WTC11 (cell line): ENCODE measurements at regions not wholly inside any gene's neighbourhood (a gene's known extent, or its start where the extent isn't known, plus 50 kb on each side); places are given as distances from the start of the nearest gene placed in this dataset.

Experiments used
- ATAC-seq: fragments of 200-7000 bp; cut with Tn5 transposase; 2 replicates; pipeline ENCODE4 v1.10.0; 2021; ENCODE audit warnings: mild to moderate bottlenecking, moderate library complexity
- CTCF ChIA-PET: fragments of 300-600 bp; sonication (Branson Sonifier 250); formaldehyde crosslinking; loops from one replicate; lab custom pipeline; 2021; ENCODE audit warnings: antibody characterized with exemption; lab: Charles Lee
- POLR2A ChIA-PET: fragments of 350-600 bp; sonication (Branson Sonifier 250); formaldehyde crosslinking; loops from one replicate; lab custom pipeline; 2021; ENCODE audit warnings: antibody characterized with exemption; lab: Charles Lee
- DNase-seq: peaks from one replicate; pipeline ENCODE4 v3.0.0; 2021; ENCODE audit warnings: low spot score
- H3K27ac Mint-ChIP-seq: 2 replicates; pipeline ENCODE4 v1.8.0; 2021; ENCODE audit warnings: mixed read lengths
- H3K27me3 Mint-ChIP-seq: 2 replicates; pipeline ENCODE4 v1.8.0; 2021; ENCODE audit warnings: low read depth, mild to moderate bottlenecking, moderate library complexity, mixed read lengths
- H3K36me3 Mint-ChIP-seq: 2 replicates; pipeline ENCODE4 v1.8.0; 2021; ENCODE audit warnings: mixed read lengths
- H3K4me1 Mint-ChIP-seq: 2 replicates; pipeline ENCODE4 v1.8.0; 2022; ENCODE audit warnings: mixed read lengths
- H3K4me3 Mint-ChIP-seq: 2 replicates; pipeline ENCODE4 v1.8.0; 2021; ENCODE audit warnings: mild to moderate bottlenecking, moderate library complexity, mixed read lengths
- H3K9me3 Mint-ChIP-seq: 2 replicates; pipeline ENCODE4 v1.8.0; 2021; ENCODE audit warnings: mixed read lengths
- FOXJ3 ChIP-seq: sonication (generic); formaldehyde crosslinking; IDR thresholded peaks from 2 replicates; pipeline ENCODE4 v1.9.0; 2021; ENCODE audit warnings: missing genetic modification reagents, mild to moderate bottlenecking, borderline replicate concordance
- GTF2I ChIP-seq: fragments of 250-450 bp; sonication (Bioruptor Pico); conservative IDR thresholded peaks from 2 replicates; pipeline ENCODE4 v1.4.0; 2021; ENCODE audit warnings: mild to moderate bottlenecking
- JAZF1 ChIP-seq: fragments of 250-450 bp; sonication (Bioruptor Pico); IDR thresholded peaks from 2 replicates; pipeline ENCODE4 v1.9.0; 2021; ENCODE audit warnings: moderate library complexity, mild to moderate bottlenecking, inconsistent platforms
- PRRX2 ChIP-seq: fragments of 250-450 bp; sonication (Bioruptor Pico); IDR thresholded peaks from 2 replicates; pipeline ENCODE4 v1.8.0; 2021; ENCODE audit warnings: mild to moderate bottlenecking
- SP1 ChIP-seq: sonication (generic); formaldehyde crosslinking; conservative IDR thresholded peaks from 2 replicates; pipeline ENCODE4 v1.8.1; 2022; ENCODE audit warnings: missing genetic modification reagents
- ZNF121 ChIP-seq: sonication (generic); formaldehyde crosslinking; IDR thresholded peaks from 2 replicates; pipeline ENCODE4 v1.8.0; 2023; ENCODE audit warnings: missing genetic modification reagents
- ZNF219 ChIP-seq: sonication (generic); formaldehyde crosslinking; IDR thresholded peaks from 2 replicates; pipeline ENCODE4 v1.8.0; 2023; ENCODE audit warnings: missing genetic modification reagents, mild to moderate bottlenecking, borderline replicate concordance
- ZNF232 ChIP-seq: sonication (generic); formaldehyde crosslinking; IDR thresholded peaks from 2 replicates; pipeline ENCODE4 v1.8.0; 2022; ENCODE audit warnings: mild to moderate bottlenecking, missing genetic modification reagents
- ZNF317 ChIP-seq: sonication (generic); formaldehyde crosslinking; IDR thresholded peaks from 2 replicates; pipeline ENCODE4 v1.8.1; 2023; ENCODE audit warnings: low read depth, mild to moderate bottlenecking, moderate library complexity, missing genetic modification reagents, borderline replicate concordance
- ZNF396 ChIP-seq: fragments of 250-450 bp; sonication (Bioruptor Pico); IDR thresholded peaks from 2 replicates; pipeline ENCODE4 v1.8.0; 2021; ENCODE audit warnings: mild to moderate bottlenecking, moderate library complexity, borderline replicate concordance
- ZNF423 ChIP-seq: fragments of 250-450 bp; sonication (Bioruptor Pico); IDR thresholded peaks from 2 replicates; pipeline ENCODE4 v2.1.2; 2022; ENCODE audit warnings: mild to moderate bottlenecking, moderate library complexity
- ZNF671 ChIP-seq: fragments of 250-450 bp; sonication (Bioruptor Pico); IDR thresholded peaks from 2 replicates; pipeline ENCODE4 v1.8.0; 2021; ENCODE audit warnings: mild to moderate bottlenecking
- TF ChIP-seq, protein P1 (sequence below): fragments of 250-450 bp; sonication (Bioruptor Pico); IDR thresholded peaks from 2 replicates; pipeline ENCODE4 v1.8.0; 2021; ENCODE audit warnings: mild to moderate bottlenecking
- TF ChIP-seq, protein P2 (sequence below): sonication (generic); formaldehyde crosslinking; IDR thresholded peaks from 2 replicates; pipeline ENCODE4 v1.8.1; 2022; ENCODE audit warnings: mild to moderate bottlenecking, moderate library complexity, missing genetic modification reagents
- TF ChIP-seq, protein P3 (sequence below): sonication (generic); formaldehyde crosslinking; IDR thresholded peaks from 2 replicates; pipeline ENCODE4 v1.8.1; 2023; ENCODE audit warnings: mild to moderate bottlenecking, missing genetic modification reagents, borderline replicate concordance
- TF ChIP-seq, protein P4 (sequence below): sonication (generic); formaldehyde crosslinking; IDR thresholded peaks from 2 replicates; pipeline ENCODE4 v1.8.0; 2023; ENCODE audit warnings: missing genetic modification reagents
- TF ChIP-seq, protein P5 (sequence below): fragments of 250-450 bp; sonication (Bioruptor Pico); conservative IDR thresholded peaks from 2 replicates; pipeline ENCODE4 v1.9.0; 2021; ENCODE audit warnings: mild to moderate bottlenecking
- TF ChIP-seq, protein P6 (sequence below): fragments of 250-450 bp; sonication (Bioruptor Pico); IDR thresholded peaks from 2 replicates; pipeline ENCODE4 v1.9.0; 2021; ENCODE audit warnings: mild to moderate bottlenecking

DNA sequence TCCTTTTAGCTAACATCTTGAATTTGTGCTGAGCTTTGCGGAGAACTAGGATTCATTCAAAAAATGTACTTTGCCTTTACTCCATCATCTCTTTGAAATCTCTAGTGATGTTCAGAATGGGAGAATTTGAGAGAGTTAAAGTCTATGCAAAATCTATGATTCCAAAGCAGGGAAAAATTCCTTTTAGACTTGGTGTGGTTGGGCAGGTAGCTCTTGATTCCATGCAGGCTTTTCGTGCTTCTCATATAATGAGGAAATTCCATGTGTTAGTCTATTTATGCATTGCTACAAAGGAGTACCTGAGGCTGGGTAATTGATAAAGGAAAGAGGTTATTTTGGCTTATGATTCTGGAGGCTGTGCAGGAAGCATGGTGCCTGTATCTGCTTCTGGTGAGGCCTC lies 258.9 kb upstream of the EPHA4 start:
- Mint-ChIP-seq H3K36me3 (0 out of 2 replicates have a peak, but pooled peaks cover 3% of the 10 kb centered on the region), H3K9me3 (peaks cover 28% of the 10 kb centered on the region), H3K27ac (no peak overlapping the region)
- POLR2A ChIA-PET = no interaction called here
- ATAC-seq = no peak
- TF ChIP-seq JAZF1 (CRISPR knock-in tag) (no peak), FOXJ3 (CRISPR knock-in tag) (no peak), ZNF232 (CRISPR knock-in tag) (no peak), ZNF317 (CRISPR knock-in tag) (no peak), SP1 (CRISPR knock-in tag) (no peak), ZNF396 (CRISPR knock-in tag) (no peak), PRRX2 (CRISPR knock-in tag) (no peak), ZNF219 (CRISPR knock-in tag) (no peak), GTF2I (CRISPR knock-in tag) (no peak), ZNF423 (CRISPR knock-in tag) (no peak), ZNF121 (no peak), ZNF671 (CRISPR knock-in tag) (no peak)
- TF ChIP-seq, protein P1, sequence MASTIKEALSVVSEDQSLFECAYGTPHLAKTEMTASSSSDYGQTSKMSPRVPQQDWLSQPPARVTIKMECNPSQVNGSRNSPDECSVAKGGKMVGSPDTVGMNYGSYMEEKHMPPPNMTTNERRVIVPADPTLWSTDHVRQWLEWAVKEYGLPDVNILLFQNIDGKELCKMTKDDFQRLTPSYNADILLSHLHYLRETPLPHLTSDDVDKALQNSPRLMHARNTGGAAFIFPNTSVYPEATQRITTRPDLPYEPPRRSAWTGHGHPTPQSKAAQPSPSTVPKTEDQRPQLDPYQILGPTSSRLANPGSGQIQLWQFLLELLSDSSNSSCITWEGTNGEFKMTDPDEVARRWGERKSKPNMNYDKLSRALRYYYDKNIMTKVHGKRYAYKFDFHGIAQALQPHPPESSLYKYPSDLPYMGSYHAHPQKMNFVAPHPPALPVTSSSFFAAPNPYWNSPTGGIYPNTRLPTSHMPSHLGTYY (CRISPR knock-in tag) = no peak
- TF ChIP-seq, protein P2, sequence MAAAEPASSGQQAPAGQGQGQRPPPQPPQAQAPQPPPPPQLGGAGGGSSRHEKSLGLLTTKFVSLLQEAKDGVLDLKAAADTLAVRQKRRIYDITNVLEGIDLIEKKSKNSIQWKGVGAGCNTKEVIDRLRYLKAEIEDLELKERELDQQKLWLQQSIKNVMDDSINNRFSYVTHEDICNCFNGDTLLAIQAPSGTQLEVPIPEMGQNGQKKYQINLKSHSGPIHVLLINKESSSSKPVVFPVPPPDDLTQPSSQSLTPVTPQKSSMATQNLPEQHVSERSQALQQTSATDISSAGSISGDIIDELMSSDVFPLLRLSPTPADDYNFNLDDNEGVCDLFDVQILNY (CRISPR knock-in tag) = no peak
- TF ChIP-seq, protein P3, sequence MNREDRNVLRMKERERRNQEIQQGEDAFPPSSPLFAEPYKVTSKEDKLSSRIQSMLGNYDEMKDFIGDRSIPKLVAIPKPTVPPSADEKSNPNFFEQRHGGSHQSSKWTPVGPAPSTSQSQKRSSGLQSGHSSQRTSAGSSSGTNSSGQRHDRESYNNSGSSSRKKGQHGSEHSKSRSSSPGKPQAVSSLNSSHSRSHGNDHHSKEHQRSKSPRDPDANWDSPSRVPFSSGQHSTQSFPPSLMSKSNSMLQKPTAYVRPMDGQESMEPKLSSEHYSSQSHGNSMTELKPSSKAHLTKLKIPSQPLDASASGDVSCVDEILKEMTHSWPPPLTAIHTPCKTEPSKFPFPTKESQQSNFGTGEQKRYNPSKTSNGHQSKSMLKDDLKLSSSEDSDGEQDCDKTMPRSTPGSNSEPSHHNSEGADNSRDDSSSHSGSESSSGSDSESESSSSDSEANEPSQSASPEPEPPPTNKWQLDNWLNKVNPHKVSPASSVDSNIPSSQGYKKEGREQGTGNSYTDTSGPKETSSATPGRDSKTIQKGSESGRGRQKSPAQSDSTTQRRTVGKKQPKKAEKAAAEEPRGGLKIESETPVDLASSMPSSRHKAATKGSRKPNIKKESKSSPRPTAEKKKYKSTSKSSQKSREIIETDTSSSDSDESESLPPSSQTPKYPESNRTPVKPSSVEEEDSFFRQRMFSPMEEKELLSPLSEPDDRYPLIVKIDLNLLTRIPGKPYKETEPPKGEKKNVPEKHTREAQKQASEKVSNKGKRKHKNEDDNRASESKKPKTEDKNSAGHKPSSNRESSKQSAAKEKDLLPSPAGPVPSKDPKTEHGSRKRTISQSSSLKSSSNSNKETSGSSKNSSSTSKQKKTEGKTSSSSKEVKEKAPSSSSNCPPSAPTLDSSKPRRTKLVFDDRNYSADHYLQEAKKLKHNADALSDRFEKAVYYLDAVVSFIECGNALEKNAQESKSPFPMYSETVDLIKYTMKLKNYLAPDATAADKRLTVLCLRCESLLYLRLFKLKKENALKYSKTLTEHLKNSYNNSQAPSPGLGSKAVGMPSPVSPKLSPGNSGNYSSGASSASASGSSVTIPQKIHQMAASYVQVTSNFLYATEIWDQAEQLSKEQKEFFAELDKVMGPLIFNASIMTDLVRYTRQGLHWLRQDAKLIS (CRISPR knock-in tag) = no peak
- TF ChIP-seq, protein P4, sequence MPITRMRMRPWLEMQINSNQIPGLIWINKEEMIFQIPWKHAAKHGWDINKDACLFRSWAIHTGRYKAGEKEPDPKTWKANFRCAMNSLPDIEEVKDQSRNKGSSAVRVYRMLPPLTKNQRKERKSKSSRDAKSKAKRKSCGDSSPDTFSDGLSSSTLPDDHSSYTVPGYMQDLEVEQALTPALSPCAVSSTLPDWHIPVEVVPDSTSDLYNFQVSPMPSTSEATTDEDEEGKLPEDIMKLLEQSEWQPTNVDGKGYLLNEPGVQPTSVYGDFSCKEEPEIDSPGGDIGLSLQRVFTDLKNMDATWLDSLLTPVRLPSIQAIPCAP (CRISPR knock-in tag) = no peak
- TF ChIP-seq, protein P5, sequence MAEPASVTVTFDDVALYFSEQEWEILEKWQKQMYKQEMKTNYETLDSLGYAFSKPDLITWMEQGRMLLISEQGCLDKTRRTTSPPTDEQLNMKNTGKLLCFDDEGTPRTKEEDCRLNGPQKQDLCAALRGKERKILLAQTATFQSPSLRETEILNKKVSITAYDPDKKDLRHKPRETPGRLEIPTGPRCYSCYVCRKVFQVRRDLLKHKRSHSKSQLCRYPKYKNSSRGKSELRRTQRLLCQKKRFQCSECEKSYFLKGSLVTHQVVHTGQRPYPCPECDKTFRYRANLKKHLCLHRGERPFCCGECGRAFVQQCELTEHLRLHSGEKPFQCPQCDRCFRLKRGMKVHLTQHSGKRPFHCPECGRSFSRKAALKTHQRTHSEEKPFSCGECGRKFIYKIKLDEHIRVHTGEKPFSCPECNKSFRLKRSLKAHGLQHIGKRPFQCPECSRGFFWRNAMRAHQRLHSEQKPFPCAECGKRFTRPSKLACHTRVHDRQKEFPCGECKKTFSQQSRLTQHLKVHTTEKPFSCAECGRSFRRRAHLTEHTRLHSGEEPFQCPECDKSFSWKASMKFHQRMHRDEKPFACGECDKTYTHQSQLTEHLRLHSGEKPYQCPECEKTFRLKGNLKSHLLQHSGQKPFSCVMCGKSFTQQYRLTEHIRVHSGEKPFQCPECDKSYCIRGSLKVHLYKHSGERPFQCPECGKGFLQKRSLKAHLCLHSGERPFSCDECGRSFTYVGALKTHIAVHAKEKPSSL (CRISPR knock-in tag) = no peak
- TF ChIP-seq, protein P6, sequence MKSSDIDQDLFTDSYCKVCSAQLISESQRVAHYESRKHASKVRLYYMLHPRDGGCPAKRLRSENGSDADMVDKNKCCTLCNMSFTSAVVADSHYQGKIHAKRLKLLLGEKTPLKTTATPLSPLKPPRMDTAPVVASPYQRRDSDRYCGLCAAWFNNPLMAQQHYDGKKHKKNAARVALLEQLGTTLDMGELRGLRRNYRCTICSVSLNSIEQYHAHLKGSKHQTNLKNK (CRISPR knock-in tag) = no peak
- TF ChIP-seq, all 79 proteins: peak for 0
- CTCF ChIA-PET = no interaction called here
- no peak for DNase-seq
- Mint-ChIP-seq H3K4me3 (no peak overlapping the region), H3K4me1 (peaks cover 6% of the 10 kb centered on the region), H3K27me3 (no peaks in the 10 kb centered on the region; the same call in 1 of the 2 replicates)
